ENCODE measurements at regions not wholly inside any gene's neighbourhood (a gene's known extent, or its start where the extent isn't known, plus 50 kb on each side); places are given as distances from the start of the nearest gene placed in this dataset.
"Not testable (repeated sequence)": the region's sequence is repeated elsewhere in the genome, so short reads cannot be mapped to it uniquely, and the experiment has no call there.

DNA sequence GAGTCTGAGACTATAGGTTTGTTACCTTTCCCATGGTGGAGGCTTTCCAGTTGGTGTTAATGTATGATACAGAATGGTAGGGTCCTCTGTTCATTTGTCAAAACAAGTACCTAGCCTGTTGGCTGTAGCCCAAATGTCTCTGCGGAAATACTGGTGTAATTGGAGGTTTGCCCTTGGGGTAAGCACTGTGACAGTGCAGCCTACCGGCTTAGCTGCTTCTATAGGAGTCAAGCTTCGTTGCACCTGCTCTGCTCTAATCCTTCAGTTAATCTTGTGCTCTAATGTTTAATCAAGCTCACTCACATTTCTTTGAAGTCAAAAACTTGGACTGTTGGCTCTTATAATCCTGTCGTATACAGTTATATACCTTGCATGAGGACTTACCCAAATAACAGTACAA, 203.4 kb downstream of the CCNG2 start:
- Histone ChIP-seq H3K9me3 (no peaks in the 10 kb centered on the region), H3K4me3 (no peak overlapping the region), H3K4me1 (no peaks in the 10 kb centered on the region), H3K27me3 (no peaks in the 10 kb centered on the region), H3K36me3 (no peaks in the 10 kb centered on the region), H3K27ac (no peak overlapping the region)
- intact Hi-C loops (cut with DNase I; ENCODE audit: low total_unique reads) = no loop called here
- TF ChIP-seq POLR2A (IDR thresholded peaks at IDR 0.05) = no peak
- no peak for TF ChIP-seq EP300 (IDR thresholded peaks at IDR 0.05; ENCODE audit: low read depth)
- 38% methylated on average over 4 of the region's 4 CpGs; no CpG with 5 or more reads in 1 of the 2 donors for WGBS, 2 donors (ENCODE audit: low coverage in 1 of 2)
- in situ Hi-C loops (cut with MboI; ENCODE audit: low pct_ligation_motif_present in 1 of 4, low pct_unique_long_range_greater_than_20kb in 1 of 4, low sequenced_read_pairs in 3 of 4) = no loop called here
- DNase-seq = no peak

DNA sequence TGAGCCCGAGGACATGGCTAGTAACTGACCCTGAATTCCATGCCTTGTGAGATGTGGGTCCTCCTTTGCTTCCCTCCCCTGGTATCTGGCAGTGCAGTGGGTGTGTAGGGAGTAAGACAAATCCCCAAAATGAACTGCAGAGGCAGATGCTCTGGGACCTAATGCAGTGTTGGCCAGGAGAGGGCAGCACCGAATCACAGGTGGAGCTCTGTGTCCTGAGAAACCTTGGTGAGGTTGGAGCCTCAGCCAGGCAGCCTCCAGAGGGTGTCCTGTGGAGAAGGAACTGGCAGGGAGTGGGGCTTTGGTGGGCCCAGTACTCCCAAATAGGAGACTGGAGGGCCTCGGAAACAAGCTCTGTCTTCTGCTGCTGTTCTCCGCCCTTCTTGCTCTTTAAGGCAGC, 209.9 kb downstream of the CCNG2 start:
- in situ Hi-C loops (cut with MboI; ENCODE audit: low pct_ligation_motif_present in 1 of 4, low pct_unique_long_range_greater_than_20kb in 1 of 4, low sequenced_read_pairs in 3 of 4); H3K4me1 ChIP-seq; H3K9me3 ChIP-seq; H3K4me3 ChIP-seq; DNase-seq; H3K27ac ChIP-seq; H3K27me3 ChIP-seq; intact Hi-C loops (cut with DNase I; ENCODE audit: low total_unique reads); H3K36me3 ChIP-seq: not testable (repeated sequence)
- WGBS, 2 donors (ENCODE audit: low coverage in 1 of 2) = 62% methylated on average over 3 of the region's 4 CpGs; no CpG with 5 or more reads in 1 of the 2 donors
- TF ChIP-seq, protein P1, sequence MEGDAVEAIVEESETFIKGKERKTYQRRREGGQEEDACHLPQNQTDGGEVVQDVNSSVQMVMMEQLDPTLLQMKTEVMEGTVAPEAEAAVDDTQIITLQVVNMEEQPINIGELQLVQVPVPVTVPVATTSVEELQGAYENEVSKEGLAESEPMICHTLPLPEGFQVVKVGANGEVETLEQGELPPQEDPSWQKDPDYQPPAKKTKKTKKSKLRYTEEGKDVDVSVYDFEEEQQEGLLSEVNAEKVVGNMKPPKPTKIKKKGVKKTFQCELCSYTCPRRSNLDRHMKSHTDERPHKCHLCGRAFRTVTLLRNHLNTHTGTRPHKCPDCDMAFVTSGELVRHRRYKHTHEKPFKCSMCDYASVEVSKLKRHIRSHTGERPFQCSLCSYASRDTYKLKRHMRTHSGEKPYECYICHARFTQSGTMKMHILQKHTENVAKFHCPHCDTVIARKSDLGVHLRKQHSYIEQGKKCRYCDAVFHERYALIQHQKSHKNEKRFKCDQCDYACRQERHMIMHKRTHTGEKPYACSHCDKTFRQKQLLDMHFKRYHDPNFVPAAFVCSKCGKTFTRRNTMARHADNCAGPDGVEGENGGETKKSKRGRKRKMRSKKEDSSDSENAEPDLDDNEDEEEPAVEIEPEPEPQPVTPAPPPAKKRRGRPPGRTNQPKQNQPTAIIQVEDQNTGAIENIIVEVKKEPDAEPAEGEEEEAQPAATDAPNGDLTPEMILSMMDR (IDR thresholded peaks at IDR 0.05) = peak in 3 of 5 experiments; percentile 29 to 49 (median 36)

DNA sequence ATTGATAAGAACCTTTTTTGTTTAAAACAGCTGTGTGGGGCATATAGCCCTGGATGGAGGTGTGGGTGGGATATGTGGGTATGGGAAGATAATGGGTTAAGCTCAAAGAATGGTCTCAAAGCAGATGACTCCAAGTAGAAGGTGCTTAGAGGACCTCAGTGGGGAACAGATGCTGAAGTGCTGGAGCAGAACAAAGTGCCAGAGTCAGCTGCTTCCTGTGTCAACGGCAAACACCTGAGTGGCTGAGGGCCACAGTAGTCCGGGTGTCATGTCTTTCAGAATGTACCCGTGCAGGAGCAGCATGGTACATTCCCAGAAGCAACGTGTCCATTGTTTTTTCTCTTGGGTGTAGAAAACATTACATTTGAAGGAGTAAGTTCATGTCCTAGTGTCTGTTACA, 210.6 kb downstream of the CCNG2 start:
- Histone ChIP-seq H3K27me3 (no peaks in the 10 kb centered on the region), H3K36me3 (no peaks in the 10 kb centered on the region), H3K9me3 (no peaks in the 10 kb centered on the region), H3K27ac (no peak overlapping the region), H3K4me1 (no peaks in the 10 kb centered on the region), H3K4me3 (no peak overlapping the region)
- no peak for DNase-seq
- intact Hi-C loops (cut with DNase I; ENCODE audit: low total_unique reads) (no loop called here), in situ Hi-C loops (cut with MboI; ENCODE audit: low pct_ligation_motif_present in 1 of 4, low pct_unique_long_range_greater_than_20kb in 1 of 4, low sequenced_read_pairs in 3 of 4) (no loop called here)
- WGBS, 2 donors (ENCODE audit: low coverage in 1 of 2) = 72% methylated on average over 4 of the region's 4 CpGs; no CpG with 5 or more reads in 1 of the 2 donors
- TF ChIP-seq POLR2AphosphoS5 (IDR thresholded peaks at IDR 0.05) (no peak), EP300 (IDR thresholded peaks at IDR 0.05; ENCODE audit: low read depth) (no peak), POLR2A (IDR thresholded peaks at IDR 0.05) (no peak)
- TF ChIP-seq, protein P1 (IDR thresholded peaks at IDR 0.05) = no peak

DNA sequence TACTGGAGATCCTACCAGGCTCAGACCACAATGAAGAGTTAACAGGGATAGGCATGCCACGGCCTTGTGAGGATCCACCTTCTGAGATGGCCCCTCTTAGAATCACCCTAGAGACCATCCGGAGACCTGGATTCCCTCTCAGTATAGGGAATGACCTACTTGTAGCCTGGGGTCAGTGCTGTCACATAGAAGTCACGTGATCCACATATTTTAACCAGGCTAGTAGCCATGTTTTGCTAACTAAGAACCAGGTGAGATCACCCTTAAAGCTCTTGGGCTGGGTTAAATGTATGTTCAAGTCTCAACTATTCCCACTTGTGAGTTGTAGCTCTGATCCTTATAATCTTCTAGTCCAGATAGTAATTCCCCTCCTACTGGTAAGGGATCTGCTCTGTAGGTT, 215.4 kb downstream of the CCNG2 start:
- Histone ChIP-seq H3K9me3 (no peaks in the 10 kb centered on the region), H3K36me3 (no peaks in the 10 kb centered on the region), H3K4me3 (no peak overlapping the region), H3K27me3 (no peaks in the 10 kb centered on the region), H3K4me1 (no peaks in the 10 kb centered on the region), H3K27ac (no peak overlapping the region)
- no peak for DNase-seq
- in situ Hi-C loops (cut with MboI; ENCODE audit: low pct_ligation_motif_present in 1 of 4, low pct_unique_long_range_greater_than_20kb in 1 of 4, low sequenced_read_pairs in 3 of 4) = loop anchor here in 2 of 4 donors (10.0 kb wide), 2 partner anchors 62 to 232 kb away; partner anchors contain the start of gene CXCL13 (in 1 of the 2)
- no peak for TF ChIP-seq EP300 (IDR thresholded peaks at IDR 0.05; ENCODE audit: low read depth)
- TF ChIP-seq POLR2AphosphoS5 (IDR thresholded peaks at IDR 0.05) = no peak
- no peak for TF ChIP-seq POLR2A (IDR thresholded peaks at IDR 0.05)
- TF ChIP-seq, protein P1 (IDR thresholded peaks at IDR 0.05) = no peak
- intact Hi-C loops (cut with DNase I; ENCODE audit: low total_unique reads) = no loop called here
- WGBS, 2 donors (ENCODE audit: low coverage in 1 of 2) = 68 to 71% methylated on average over 2 to 3 of the region's 3 CpGs
